ENCODE measurements at regions not wholly inside any gene's neighbourhood (a gene's known extent, or its start where the extent isn't known, plus 50 kb on each side); places are given as distances from the start of the nearest gene placed in this dataset.

DNA sequence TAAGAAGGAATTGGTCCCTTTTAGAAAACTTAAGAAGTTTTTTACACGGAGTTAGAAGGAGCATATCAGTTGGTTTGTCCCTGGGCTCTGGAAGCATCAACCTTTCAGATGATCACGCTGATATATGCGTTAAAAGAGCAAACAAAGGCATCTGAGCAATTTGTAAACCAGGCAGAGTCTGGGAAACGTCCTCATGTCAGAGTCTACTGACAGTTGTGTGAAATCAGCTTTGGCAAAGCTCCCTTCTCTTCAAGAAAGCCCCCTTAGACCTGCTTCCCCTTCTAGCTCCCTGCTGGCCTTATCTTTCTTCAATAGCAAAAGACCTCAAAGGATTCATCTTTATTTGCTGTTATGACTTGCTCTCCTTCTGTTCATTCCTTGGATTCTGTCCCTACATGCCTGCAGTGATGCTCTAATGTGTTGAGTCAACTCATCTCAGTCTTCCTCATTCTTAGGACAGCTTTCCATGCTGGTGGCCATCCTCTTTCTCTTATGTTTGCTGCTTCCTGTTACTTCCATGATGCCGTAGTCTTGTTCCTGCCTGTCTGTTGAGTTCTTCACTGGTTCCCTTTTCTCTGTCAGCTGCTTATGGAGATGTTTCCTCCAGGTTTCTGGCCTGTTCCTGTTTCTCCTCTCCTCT is 106.5 kb upstream of the BMPER start:
- Histone ChIP-seq H3K27me3 (ENCODE audit: control insufficient read depth, insufficient read depth, low read length) (no peaks in the 10 kb centered on the region), H3K36me3 (ENCODE audit: control insufficient read depth, insufficient read depth, low read length) (no peaks in the 10 kb centered on the region), H3K4me3 (ENCODE audit: low read depth in 2 of 2, low read length in 2 of 2) (no peak overlapping the region), H3K4me1 (ENCODE audit: control insufficient read depth, insufficient read depth, low read length) (no peaks in the 10 kb centered on the region), H3K9me3 (ENCODE audit: control insufficient read depth, insufficient read depth, low read depth, low read length) (no peaks in the 10 kb centered on the region), H3K27ac (ENCODE audit: low read length) (no peak overlapping the region)
- CTCF ChIA-PET = no interaction called here
- ATAC-seq (no peak), DNase-seq (ENCODE audit: low read depth, low spot score) (no peak)
- TF ChIP-seq CTCF (IDR thresholded peaks at IDR 0.05) = no peak
- TF ChIP-seq TCF7L2 (IDR thresholded peaks at IDR 0.05; ENCODE audit: low read depth, low read length) = no peak
- TF ChIP-seq, protein P1, sequence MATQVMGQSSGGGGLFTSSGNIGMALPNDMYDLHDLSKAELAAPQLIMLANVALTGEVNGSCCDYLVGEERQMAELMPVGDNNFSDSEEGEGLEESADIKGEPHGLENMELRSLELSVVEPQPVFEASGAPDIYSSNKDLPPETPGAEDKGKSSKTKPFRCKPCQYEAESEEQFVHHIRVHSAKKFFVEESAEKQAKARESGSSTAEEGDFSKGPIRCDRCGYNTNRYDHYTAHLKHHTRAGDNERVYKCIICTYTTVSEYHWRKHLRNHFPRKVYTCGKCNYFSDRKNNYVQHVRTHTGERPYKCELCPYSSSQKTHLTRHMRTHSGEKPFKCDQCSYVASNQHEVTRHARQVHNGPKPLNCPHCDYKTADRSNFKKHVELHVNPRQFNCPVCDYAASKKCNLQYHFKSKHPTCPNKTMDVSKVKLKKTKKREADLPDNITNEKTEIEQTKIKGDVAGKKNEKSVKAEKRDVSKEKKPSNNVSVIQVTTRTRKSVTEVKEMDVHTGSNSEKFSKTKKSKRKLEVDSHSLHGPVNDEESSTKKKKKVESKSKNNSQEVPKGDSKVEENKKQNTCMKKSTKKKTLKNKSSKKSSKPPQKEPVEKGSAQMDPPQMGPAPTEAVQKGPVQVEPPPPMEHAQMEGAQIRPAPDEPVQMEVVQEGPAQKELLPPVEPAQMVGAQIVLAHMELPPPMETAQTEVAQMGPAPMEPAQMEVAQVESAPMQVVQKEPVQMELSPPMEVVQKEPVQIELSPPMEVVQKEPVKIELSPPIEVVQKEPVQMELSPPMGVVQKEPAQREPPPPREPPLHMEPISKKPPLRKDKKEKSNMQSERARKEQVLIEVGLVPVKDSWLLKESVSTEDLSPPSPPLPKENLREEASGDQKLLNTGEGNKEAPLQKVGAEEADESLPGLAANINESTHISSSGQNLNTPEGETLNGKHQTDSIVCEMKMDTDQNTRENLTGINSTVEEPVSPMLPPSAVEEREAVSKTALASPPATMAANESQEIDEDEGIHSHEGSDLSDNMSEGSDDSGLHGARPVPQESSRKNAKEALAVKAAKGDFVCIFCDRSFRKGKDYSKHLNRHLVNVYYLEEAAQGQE (IDR thresholded peaks at IDR 0.05; ENCODE audit: insufficient read depth in 1 of 2, low read depth in 2 of 2, low read length in 1 of 2) = no peak
- TF ChIP-seq POLR2AphosphoS5 (IDR thresholded peaks at IDR 0.05; ENCODE audit: low read depth, low read length) = no peak
- no peak for TF ChIP-seq SIN3A (IDR thresholded peaks at IDR 0.05; ENCODE audit: borderline replicate concordance, insufficient read depth, low read depth, low read length)
- POLR2A ChIA-PET = no interaction called here
- intact Hi-C loops (cut with micrococcal nuclease; ENCODE audit: unreplicated experiment) (no loop called here), in situ Hi-C loops (cut with HindIII; ENCODE audit: low pct_unique_long_range_greater_than_20kb, low sequenced_read_pairs) (no loop called here)
- BruUV-seq (replicated peaks) = no TSS peak

GRCh38 chr7:33799766-33800165 is 105.6 kb upstream of the BMPER start:
- no peaks in the 10 kb centered on the region for H3K9me3 ChIP-seq (ENCODE audit: control insufficient read depth, insufficient read depth, low read depth, low read length)
- H3K36me3 ChIP-seq (ENCODE audit: control insufficient read depth, insufficient read depth, low read length) = no peaks in the 10 kb centered on the region
- ATAC-seq (no peak), DNase-seq (ENCODE audit: low read depth, low spot score) (no peak)
- BruUV-seq (replicated peaks) = no TSS peak
- in situ Hi-C loops (cut with HindIII; ENCODE audit: low pct_unique_long_range_greater_than_20kb, low sequenced_read_pairs) (no loop called here), intact Hi-C loops (cut with micrococcal nuclease; ENCODE audit: unreplicated experiment) (no loop called here)
- no peaks in the 10 kb centered on the region; the same call in 1 of the 2 replicates for H3K27me3 ChIP-seq (ENCODE audit: control insufficient read depth, insufficient read depth, low read length)
- no peak overlapping the region for H3K27ac ChIP-seq (ENCODE audit: low read length)
- no peak overlapping the region for H3K4me3 ChIP-seq (ENCODE audit: low read depth in 2 of 2, low read length in 2 of 2)
- no peaks in the 10 kb centered on the region for H3K4me1 ChIP-seq (ENCODE audit: control insufficient read depth, insufficient read depth, low read length)
- TF ChIP-seq TCF7L2 (IDR thresholded peaks at IDR 0.05; ENCODE audit: low read depth, low read length) (no peak), POLR2AphosphoS5 (IDR thresholded peaks at IDR 0.05; ENCODE audit: low read depth, low read length) (no peak), SIN3A (IDR thresholded peaks at IDR 0.05; ENCODE audit: borderline replicate concordance, insufficient read depth, low read depth, low read length) (no peak), CTCF (IDR thresholded peaks at IDR 0.05) (no peak)
- TF ChIP-seq, protein P1 (IDR thresholded peaks at IDR 0.05; ENCODE audit: insufficient read depth in 1 of 2, low read depth in 2 of 2, low read length in 1 of 2) = no peak
- CTCF ChIA-PET = no interaction called here
- POLR2A ChIA-PET = no interaction called here
